HS-5 (cell line): ENCODE measurements at regions not wholly inside any gene's neighbourhood (a gene's known extent, or its start where the extent isn't known, plus 50 kb on each side); places are given as distances from the start of the nearest gene placed in this dataset.
A peak's percentile ranks its signal among the peaks of the same experiment; 100 is the strongest.

Source experiments
- DNase-seq: peaks from one replicate; pipeline ENCODE4 v3.0.0-alpha.2; 2012; ENCODE audit warnings: low read depth

DNA sequence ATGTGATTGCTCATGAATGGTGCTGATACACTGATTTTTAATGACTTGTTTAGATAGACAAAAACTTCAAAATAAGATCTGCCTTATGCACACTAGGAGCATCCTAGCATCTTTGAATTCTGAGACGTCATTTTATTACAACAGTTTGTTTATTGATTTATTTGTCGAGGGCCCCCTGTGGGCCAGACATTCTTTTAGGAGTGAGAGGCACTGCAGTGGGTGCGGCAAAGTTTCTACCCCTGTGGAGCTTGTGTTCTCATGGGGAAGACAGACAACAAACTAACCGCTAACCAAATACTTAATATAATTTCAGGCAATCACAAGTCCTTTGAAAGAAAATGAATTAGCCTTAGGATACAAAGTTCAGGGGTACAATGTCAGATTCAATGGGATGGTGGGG, 363.1 kb downstream of the RPS24 start:
- no peak for DNase-seq

DNA sequence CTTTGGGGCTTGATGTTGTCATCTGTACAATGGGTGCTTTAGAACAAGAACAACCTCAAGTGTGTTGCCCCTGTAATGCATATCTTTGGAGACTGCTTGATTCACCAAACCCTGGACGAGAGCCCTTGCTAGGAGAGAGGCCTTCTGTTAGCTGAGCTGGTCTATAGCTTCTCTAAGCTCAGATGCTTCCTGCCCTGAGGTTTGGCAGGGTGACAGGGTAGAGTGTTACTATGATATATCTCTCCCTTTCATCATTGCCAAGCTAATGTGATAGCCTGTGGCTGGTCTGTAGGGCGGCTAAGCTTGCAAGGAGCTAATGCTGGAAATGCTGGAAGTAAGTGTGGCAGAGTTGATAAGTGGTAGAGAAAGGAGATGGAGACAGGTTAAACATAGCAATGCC, 364.1 kb downstream of the RPS24 start:
- DNase-seq = no peak

DNA sequence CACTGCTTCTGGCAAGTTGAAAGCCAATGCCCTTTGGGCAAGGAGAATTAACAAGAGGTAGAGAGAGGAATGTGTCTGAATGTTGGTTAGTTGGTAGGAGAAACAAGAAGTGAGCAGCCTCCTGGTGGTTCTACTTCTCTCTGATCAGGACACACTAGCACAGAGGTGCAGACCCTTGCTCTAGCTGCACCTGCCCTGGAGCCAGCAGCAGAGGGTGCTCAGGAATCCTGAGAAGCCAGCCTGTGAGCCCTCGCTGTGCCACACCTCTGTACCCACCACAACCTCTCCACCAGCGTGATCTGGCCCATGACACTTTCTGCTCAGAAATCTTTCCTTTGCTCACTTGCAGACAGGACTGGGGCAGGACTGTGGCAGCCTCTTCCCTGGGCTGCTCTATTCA, 364.7 kb downstream of the RPS24 start:
- no peak for DNase-seq

DNA sequence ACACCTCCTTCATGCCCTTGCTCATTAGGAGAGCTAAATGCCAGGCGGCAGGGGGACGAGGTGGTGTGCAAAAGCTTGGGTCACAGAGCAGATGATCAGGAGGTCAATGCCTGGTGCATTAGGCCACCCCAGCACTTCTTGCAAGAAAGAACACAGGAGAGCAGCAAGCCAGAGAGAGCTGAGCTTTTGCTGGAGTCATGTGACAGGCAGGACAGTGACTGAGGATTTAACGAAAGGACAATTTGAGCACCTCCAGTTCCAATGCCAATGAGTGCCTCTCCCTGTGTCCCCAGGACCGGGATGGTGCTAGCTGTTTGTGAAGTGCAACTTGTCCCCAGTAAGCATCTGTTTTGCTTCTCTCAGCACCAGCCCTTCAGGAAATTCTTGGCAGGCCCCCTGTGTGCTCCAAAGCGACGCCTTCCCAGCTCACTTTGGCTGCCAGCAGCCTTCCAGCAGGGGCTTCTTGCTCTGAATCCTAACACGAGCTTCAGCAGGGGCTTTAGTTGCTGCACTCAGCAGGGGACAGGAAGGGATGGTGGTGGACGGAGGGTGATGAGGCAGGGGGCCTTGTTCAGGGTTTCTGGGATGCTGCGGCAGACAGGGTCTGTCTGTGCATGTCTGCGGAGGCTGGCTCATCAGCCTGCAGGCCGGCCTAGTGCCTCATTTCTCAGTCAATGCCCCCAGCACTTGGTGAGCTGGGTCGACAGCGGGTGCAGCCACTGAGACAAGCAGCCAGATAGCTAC, 368.1 kb downstream of the RPS24 start:
- no peak for DNase-seq

DNA sequence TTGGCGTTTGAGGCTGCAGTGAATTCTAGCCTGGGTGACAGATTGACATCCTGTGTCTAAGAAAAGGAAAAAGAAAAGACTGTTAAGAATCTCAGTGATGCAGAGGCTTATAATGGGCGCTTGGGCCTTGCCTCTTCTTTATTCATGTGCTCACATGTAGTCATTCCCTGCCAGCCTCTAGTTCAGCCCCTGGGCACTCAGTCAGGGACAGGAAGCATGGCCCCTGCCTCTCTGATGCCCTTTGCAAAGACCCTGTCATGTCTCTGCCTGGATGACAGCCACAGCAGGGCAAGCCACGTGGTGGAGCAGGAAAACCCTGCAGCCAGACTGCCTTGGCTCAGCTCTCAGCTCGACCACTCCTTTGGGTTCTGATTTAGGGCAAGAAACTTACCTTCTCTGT, 368.9 kb downstream of the RPS24 start:
- DNase-seq = no peak

DNA sequence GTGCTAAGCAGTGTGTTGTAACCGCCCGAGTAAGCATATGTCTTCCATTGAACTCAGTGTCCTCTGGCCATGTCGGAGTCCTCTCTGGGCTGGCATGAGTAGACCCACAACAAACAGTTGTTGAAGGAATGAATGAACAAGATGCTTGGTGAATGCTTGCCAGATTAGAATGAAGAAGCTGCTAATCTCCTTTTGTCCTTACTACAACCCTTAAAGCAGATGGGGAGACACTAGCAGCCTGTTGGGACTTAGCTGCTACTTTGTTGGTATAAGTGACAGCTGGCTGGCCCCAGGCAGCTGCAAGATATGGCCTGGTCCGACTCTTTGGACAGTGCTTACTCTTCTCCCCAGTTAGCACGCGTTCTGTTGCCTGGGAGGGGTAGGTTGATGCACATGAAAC, 370.1 kb downstream of the RPS24 start:
- DNase-seq = no peak

DNA sequence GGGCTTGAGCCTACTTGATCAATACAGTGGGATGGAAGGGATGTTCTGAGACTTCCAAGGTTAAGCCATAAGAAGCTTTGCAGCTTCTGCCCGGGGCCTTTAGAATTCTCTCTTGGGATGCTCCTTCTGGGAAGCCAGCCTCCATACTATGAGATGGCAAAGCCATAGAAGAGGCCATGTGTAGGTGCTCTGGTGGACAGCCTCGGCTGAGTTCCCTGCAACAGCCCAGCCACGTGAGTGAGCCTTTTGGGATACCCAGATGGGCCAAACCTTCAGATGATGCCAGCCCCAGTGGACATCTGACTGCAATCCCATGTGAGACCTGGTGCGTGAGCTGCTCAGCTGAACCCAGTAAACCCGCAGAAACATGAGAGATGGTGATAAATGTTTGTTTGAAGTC, 370.6 kb downstream of the RPS24 start:
- DNase-seq = no peak

DNA sequence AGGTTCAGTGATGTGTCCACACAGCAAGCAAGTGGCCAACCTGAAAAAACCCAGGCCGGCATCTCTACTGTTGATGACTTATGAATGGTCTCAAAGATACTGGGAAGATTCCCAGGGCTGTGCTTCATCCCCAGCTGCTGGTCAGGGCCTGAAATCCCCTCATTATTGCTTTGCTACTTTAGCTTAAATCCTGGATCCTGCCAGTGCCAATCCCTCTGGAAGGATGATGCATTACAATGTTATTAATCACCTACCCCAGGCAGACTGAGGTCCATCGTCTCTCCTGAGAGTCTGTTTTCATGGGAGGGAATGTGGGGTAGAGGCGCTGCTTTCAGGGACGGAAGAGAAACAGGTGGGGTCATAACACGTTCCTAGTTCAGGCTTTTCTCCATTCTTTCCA, 371.6 kb downstream of the RPS24 start:
- DNase-seq = no peak

DNA sequence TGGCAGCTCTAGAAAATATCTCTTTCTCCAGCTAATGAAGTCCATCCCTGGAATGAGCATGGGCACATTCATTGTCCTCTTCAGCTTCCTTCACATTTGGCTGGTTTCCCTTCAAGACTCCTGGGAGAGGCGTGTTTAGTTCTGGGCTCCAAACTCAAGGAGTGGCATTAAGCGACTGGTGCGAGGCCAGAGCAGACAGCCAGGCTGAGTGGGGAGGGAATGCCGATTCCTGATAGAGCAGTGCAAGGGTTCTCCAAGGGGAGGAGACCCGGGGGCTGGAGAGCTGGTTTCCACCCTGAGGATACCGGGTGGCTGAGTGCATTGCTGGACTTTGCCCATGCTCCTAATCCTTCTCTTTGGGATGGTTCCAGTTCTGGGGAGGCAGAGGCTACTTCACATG, 372.1 kb downstream of the RPS24 start:
- no peak for DNase-seq

DNA sequence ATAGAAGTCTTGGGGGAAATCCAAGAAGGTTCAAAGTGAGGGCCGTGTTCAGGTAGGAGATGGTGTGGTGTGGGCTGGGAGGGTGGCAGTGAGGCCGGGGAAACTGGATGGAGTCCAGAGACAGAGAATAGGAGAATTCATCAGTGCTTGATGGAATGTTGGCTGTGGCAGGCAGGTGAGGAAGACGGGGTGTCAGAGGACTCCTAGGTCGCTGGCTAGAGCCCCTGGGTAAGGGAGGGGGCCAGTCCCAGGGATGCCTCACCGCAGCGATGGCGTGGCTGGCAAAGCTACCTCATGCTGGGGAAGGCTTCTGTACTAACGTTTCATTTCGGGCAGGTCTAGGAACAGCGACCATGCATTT, 373.0 kb downstream of the RPS24 start:
- no peak for DNase-seq

DNA sequence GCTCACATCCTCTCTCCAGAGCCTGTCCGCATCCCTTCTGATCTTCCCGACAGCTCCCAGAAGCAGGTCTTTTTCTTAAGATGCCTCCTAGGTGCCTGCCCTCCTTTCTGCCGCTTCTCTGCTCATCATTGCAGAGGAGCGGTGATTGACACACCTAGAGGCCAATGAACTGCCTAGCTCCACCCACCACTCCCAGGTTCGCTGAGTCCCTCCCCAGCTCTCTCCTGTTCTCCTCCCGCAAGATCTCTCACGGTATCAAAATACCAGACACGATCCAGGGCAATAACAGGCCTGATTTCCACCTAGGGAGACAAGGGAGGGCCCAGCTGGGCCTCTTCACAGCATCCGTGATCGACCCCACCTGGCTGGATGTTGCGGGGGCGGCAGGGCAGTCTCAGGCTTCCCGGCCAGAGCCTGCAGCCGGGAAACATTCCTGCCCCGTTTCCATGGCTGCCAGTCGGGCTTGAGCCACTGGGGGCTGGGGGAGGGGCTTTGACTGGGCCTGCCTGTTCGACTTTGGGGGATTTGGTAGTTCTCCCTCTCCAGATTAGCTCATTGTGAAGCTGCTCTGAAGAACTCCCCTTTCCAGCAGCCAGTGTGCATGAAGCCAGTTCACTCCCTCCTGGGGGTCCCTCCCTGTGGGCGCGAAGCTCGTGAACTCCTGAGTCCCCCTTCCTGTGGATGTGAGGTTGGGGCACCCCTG, 373.5 kb downstream of the RPS24 start:
- DNase-seq = peak; percentile 4

DNA sequence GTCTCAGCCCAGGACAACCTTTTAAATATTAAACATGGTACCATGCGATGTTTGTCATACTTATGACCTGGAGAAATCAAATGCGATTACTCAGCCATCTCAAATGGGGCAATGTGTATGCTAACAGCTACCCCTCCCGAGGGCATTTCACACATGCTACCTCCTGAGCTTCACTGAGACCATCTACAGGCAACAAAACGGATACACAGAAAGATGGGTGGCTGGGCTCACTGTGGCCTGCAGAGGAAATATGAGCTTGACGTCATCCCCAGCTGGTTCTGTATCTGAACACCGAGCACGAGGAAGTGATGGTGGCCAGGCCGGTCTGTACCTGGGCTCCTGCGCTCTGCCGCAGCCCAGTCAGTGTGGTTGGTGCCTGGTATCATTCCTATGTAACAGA, 374.3 kb downstream of the RPS24 start:
- no peak for DNase-seq

DNA sequence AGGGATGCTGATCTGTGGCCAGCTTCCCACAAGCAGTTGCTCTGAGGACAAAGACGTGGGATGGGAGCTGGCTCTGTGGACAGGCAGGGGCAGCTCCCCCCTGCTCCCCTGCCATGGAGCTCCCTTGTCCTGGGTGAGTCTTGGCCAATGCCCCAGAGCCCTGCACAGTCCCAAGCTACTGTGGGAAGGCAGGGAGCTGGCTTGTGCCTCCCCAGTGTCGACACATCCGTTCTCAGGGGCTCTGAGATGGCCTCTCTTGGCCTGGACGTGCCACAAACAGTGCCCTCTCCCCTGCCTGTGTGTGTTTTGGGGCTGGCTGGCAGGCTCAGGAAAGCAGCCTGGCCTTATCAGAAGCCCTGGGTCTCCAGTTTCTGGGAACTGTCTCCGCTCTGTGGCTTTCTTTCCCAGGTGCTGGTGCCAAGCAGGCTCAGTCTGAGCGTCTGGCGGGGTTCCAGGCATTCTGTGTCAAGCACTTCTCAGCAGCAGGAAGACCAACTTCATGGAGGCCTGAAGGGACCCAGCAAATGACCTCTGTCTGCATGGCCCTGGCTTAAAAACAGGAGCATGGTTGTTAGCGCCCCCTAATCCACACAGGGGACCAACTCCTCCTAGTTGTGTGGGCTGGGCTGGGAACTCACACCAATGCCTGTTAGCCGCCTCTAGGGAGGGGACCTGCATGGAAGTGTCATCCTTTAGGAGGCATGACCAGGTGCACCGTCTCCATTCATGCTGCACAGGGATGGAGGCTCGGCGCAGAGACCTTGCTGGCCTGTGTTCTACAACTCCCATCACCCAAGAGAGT, 375.2 kb downstream of the RPS24 start:
- DNase-seq = no peak

DNA sequence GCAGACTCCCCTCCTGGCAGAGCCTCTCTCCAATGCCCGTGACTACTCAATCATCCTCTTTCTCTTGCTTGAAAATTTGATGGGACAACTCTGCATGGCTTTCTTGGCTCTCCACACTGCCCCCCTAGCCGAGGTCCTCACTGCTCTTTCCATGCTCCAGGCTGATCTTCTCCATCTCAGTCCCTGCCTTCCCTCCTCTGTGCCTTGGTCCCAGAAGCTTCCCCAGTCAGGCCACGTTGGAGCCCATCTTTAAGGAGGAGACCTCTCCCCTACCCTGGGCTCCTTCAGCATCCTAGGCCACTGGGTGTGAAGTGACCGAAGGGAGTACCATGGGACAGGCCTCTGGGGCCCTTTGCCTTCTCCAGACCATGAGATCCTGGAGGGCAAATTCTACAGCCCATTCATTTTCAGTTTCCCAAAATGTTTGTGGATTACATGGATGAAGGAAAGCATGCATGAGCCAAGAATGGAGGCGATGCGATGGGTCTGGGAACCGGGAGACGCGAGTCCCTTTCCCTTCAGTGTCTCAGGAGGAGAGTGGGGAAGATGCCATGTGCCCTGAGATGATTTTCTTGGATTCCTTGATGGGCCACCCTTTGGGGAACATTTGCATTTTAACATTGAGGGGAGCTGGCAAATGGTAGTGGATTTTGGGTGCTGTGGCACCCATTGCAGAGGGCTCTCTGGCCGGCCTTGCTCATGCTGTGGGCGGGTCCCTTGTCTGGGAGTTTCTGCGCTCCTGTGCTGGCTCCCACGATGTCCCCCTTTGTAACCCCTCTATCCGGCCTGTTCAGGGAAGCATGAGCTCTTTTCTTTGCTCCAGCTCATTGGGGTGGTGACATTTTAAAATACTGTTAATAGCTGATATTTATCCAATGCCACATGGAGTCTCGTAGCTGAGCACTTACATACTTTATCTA, 376.6 kb downstream of the RPS24 start:
- no peak for DNase-seq

DNA sequence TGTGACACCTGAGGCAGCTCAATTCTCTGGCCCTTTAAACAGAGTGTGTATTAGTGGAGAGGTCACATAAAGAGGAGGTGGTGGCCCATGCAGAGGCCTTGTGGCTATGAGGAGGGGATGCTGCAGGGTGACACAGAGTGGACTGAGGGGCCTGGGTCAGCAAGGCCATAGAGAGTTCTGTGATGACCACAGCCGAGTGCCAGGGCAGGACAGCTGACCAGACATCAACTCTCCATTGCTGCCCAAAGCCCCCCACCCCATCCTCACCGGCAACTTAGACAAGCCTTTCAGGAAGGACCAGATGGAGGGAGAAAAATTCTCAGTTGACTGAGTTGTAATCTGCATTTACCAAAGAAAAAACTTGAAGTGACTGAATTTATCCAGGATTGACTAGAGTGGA, 378.1 kb downstream of the RPS24 start:
- no peak for DNase-seq

DNA sequence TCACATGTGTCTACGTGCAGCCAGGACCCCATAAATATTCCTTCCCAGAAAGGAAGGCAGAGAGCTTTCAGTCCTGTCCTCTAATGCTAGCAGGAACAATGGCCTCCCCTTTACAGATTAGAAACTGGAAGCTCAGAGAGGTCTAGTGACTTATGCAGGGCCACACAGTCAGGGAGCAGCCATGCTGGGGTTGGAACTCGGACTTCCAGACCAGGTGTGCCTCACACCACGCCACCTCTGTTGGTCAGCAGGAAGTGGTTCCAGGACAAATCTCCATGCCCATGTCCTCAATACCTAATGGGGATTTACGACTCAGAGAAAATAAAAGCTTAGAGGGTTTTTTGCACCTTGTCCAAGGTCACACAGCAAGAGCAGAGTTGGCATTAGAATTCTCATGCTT, 378.9 kb downstream of the RPS24 start:
- DNase-seq = no peak

DNA sequence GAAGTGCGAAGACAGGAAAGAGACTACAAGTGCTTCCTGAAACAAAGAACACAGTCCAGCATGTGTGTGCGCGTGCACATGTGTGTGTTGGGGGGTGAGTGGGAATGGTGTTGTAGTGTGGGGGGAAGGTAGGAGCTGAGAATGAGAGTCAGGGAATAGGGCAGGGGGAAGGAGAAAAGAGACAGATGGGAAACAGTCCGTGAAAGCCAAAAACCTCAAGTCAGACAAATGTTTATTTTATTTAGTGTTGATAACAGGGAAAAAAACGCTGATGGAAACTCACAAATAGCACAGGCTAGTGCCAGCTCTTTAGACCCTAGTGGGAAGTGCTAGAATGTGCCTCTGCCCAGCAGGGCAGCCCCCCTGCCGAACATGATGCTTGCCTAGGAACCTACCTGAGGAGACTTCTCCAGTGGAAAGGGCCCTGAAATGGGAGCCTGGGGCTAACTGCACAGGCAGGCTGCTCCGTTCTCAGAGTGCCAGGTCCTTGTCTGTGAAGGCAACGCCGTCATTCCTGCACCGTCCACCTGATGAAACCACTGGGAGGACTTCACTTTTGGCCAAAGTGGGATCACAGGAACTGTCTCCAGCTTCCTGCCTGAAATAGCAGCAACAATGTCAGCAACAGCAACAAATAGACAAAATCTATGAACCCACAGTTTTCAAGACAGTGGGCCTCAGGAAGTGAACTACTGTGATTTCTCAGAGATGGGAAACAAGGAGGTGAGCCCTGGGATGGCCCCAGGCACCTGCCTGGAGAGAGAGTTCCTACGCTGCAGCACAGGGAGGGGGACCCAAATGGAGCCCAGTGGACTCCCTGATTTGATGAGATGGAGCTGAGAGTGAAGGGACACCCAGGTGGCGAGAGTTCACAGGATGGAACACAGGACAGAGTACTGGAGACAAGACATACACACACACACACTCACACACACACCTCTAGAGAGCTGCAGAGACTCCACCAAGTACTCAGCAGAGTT, 379.7 kb downstream of the RPS24 start:
- no peak for DNase-seq

DNA sequence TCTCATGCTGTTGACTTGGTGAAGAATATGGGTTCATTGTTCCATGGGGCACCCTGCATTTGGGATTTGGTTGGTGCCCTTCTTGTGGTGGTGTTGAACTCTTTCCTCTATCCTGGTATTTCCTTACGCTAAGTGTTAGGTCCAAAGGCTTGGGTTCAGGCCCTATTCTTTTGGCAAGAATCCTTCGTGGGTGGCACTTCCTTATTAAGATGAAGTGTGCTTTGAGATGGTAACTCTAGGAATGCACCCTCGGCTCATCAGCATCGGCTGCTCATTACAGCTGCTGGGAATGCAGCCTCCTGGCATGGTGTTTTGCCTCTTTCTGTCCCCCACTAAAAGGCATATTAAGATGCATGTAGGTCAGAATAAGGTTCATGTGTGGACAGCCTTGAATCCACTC, 380.7 kb downstream of the RPS24 start:
- DNase-seq = no peak

DNA sequence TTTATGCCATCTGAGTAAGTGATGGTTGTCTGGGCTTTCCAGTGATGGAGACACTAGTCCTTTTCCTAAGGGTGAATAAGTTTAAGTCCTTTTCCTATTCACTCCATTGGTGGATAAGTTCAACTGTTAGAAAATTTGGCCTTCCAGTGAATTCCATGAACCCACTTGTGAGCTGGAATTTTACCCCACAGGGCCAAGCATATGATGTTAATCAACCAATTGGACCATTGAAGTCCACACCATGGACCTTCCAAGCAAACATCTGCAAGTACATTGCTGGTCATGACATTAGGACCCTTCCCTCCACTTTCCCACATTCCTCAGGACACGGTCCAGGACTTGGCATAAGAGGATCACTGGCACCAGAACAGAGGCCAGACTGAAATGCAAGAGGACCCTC, 381.4 kb downstream of the RPS24 start:
- DNase-seq = no peak

DNA sequence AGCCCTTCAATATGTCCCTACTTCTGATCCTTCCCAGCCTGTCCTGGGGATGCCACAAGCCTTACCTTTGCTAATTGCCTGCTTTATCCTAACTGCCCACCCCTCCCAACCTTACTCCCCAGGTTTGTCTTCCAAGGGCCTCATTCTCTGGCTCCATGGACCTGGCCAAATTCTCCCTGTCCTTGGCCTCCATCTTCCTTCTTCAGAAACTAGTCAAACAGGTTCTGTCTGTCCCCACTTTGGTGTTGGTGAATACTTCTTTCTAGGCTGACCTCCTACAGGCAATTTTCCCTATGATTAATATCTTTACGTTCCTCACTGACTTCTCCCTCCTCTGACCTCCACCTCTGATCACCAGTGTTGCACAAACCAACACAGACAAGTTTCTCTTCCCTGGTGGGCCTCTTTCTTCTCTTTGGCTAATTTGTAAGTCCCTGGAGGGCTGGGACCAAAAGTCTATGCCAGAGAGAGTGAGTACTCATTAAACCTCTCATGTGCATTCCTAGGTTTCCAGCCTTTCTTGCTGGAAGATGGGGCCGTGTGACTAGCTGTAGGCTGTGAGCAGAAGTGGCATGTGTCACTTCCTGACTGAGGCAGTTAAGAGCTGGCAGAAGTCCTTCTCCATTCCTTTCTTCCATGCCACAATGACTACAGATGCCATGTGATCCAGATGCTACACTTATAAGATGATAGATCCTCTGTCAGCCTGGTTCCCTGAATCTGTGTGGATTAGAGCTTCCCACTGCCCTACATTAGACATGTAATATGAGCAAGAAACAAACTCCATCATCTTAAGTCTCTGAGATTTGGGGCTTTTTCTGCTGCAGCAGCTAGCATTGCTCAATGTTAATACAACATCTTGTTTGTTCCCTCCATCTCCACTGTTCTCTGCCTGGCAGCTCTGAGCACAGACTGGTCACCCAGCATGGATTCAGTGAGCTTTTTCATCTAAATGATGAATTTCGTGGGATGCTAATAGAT, 382.7 kb downstream of the RPS24 start:
- DNase-seq = peak; percentile 76
